ENCODE measurements at regions not wholly inside any gene's neighbourhood (a gene's known extent, or its start where the extent isn't known, plus 50 kb on each side); places are given as distances from the start of the nearest gene placed in this dataset.

DNA sequence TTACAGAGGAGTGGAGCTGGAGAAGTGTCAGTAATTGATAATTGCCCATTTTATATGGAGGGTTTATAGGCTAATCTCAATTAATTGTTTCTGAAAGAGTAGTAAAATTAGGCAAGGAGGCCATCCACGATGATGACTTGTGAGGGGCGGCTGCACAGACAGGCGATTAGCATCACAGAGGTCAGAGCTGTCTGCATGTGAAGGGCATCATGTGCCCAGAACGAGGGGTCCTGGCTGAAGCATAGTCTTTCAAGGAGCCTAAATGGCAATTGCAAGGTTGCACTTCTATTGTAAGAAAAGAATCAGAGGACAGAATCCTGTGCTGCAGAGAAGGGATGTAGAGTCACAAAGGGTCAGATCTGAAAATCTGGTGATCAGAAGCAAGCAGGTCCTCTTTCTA, 196.6 kb downstream of the EBLN2 start:
- Histone ChIP-seq H2AFZ (replicated peaks; ENCODE audit: low read length, poor library complexity) (no peak overlapping the region), H3K9me1 (ENCODE audit: insufficient read depth, low read length) (no peaks in the 10 kb centered on the region), H3K9ac (ENCODE audit: low read depth, low read length) (no peak overlapping the region), H2BK5ac (ENCODE audit: low read depth, low read length, poor library complexity, severe bottlenecking) (no peak overlapping the region), H4K8ac (ENCODE audit: low read depth in 2 of 2, low read length in 2 of 2) (no peak overlapping the region), H3K14ac (replicated peaks; ENCODE audit: low read depth, low read length) (no peak overlapping the region), H4K20me1 (ENCODE audit: insufficient read depth, low read length) (no peaks in the 10 kb centered on the region), H3K4me3 (ENCODE audit: insufficient read depth, low read depth, low read length) (no peak overlapping the region), H3K79me1 (ENCODE audit: low read depth in 1 of 2, low read length in 2 of 2) (no peaks in the 10 kb centered on the region), H4K5ac (ENCODE audit: low read depth, low read length) (no peak overlapping the region), H3K36me3 (ENCODE audit: control insufficient read depth, insufficient read depth, low read length) (no peaks in the 10 kb centered on the region), H3K4me2 (ENCODE audit: low read depth, low read length) (no peak overlapping the region), H3K4ac (ENCODE audit: low read depth, low read length) (no peak overlapping the region), H3K27me3 (ENCODE audit: control insufficient read depth, insufficient read depth, low read length) (peaks cover 2% of the 10 kb centered on the region; the same call in 1 of the 2 replicates), H3K4me1 (ENCODE audit: control insufficient read depth, insufficient read depth, low read length) (no peaks in the 10 kb centered on the region), H2BK20ac (ENCODE audit: low read depth, low read length) (no peak overlapping the region), H3K23ac (ENCODE audit: low read depth, low read length) (no peak overlapping the region), H3K27ac (ENCODE audit: insufficient read depth, low read length) (no peak overlapping the region), H2AK9ac (replicated peaks; ENCODE audit: low read depth, low read length, poor library complexity) (no peak overlapping the region), H2AK5ac (ENCODE audit: low read depth, low read length) (no peak overlapping the region), H2BK120ac (ENCODE audit: low read depth, low read length) (no peak overlapping the region), H2BK15ac (ENCODE audit: low read depth, low read length) (no peak overlapping the region), H3K18ac (ENCODE audit: low read depth, low read length) (no peak overlapping the region), H3K56ac (ENCODE audit: extremely low read depth, insufficient read depth, low read length) (no peak overlapping the region), H4K91ac (ENCODE audit: insufficient read depth, low read depth, low read length) (no peak overlapping the region), H3K9me3 (ENCODE audit: control insufficient read depth, insufficient read depth, low read length) (no peaks in the 10 kb centered on the region)
- in situ Hi-C loops (cut with MboI; ENCODE audit: low sequenced_read_pairs): loop anchor here (25.0 kb wide), 1 partner anchor 104 kb away; no protein-coding TSS in a partner anchor
- ATAC-seq (ENCODE audit: low read depth): no peak
- no TSS peak for BruUV-seq (replicated peaks)
- intact Hi-C loops (cut with micrococcal nuclease): no loop called here
- CTCF ChIA-PET: interaction anchor here (1.0 kb wide), 1 partner anchor 9 kb away, joined by 3 read pairs; no protein-coding TSS in a partner anchor
- TF ChIP-seq, protein P1, sequence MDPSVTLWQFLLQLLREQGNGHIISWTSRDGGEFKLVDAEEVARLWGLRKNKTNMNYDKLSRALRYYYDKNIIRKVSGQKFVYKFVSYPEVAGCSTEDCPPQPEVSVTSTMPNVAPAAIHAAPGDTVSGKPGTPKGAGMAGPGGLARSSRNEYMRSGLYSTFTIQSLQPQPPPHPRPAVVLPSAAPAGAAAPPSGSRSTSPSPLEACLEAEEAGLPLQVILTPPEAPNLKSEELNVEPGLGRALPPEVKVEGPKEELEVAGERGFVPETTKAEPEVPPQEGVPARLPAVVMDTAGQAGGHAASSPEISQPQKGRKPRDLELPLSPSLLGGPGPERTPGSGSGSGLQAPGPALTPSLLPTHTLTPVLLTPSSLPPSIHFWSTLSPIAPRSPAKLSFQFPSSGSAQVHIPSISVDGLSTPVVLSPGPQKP (IDR thresholded peaks at IDR 0.05; ENCODE audit: borderline replicate concordance, low read depth, low read length): no peak
- TF ChIP-seq POLR2A (IDR thresholded peaks at IDR 0.05; ENCODE audit: low read depth, low read length): no peak
- no peak for TF ChIP-seq MAFK (IDR thresholded peaks at IDR 0.05; ENCODE audit: low read depth, low read length)
- TF ChIP-seq RCOR1 (IDR thresholded peaks at IDR 0.05; ENCODE audit: insufficient replicate concordance, low read length): no peak
- no peak for TF ChIP-seq RAD21 (IDR thresholded peaks at IDR 0.05; ENCODE audit: low read length)
- no peak for TF ChIP-seq NFE2L2 (IDR thresholded peaks at IDR 0.05; ENCODE audit: low read depth, low read length)
- TF ChIP-seq MAZ (IDR thresholded peaks at IDR 0.05; ENCODE audit: borderline replicate concordance, low read depth, low read length): no peak
- no peak for TF ChIP-seq BHLHE40 (IDR thresholded peaks at IDR 0.05; ENCODE audit: low read depth, low read length)
- no peak for TF ChIP-seq CHD1 (IDR thresholded peaks at IDR 0.05; ENCODE audit: low read depth, low read length)
- no peak for TF ChIP-seq MXI1 (IDR thresholded peaks at IDR 0.05; ENCODE audit: borderline replicate concordance, low read depth, low read length)
- DNase-seq: no peak
- POLR2A ChIA-PET (ENCODE audit: unreplicated experiment): no interaction called here
- dilution Hi-C loops (cut with HindIII; ENCODE audit: low sequenced_read_pairs, unreplicated experiment): no loop called here
- WGBS, 2 experiments (ENCODE audit: extremely low coverage in 2 of 2, insufficient read length in 1 of 2): 65% methylated on average over 3 of the region's 4 CpGs; no CpG with 5 or more reads in 1 of the 2 experiments
